ENCODE measurements at regions not wholly inside any gene's neighbourhood (a gene's known extent, or its start where the extent isn't known, plus 50 kb on each side); places are given as distances from the start of the nearest gene placed in this dataset.
"Not testable (repeated sequence)": the region's sequence is repeated elsewhere in the genome, so short reads cannot be mapped to it uniquely, and the experiment has no call there.

DNA sequence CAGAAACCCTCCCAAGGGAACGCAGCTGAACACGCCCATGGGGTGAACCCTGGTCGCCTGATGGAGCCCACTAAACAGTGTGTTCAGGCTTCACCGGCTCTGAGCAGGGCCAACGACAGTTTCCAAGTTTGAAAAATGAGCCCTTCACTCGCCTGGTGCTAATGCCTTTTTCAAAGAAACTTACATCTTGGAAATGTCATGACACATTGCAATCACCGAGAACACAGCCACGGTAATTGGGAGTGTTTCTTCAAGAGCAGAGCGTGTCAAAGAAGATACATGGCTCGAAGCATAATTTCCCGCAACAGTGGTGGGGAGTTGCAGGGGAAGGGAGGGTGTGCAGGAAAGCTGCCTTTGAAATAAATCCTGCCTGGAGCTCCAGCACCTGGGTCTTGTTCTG is 463.2 kb downstream of the TMEM114 start:
- Mint-ChIP-seq H3K9me3 (ENCODE audit: unreplicated experiment) (peaks cover 6% of the 10 kb centered on the region), H3K4me1 (ENCODE audit: low read depth, unreplicated experiment) (no peaks in the 10 kb centered on the region), H3K36me3 (ENCODE audit: unreplicated experiment) (no peaks in the 10 kb centered on the region), H3K27me3 (ENCODE audit: unreplicated experiment) (no peaks in the 10 kb centered on the region), H3K4me3 (ENCODE audit: unreplicated experiment) (no peak overlapping the region), H3K27ac (ENCODE audit: unreplicated experiment) (no peak overlapping the region)
- DNase-seq, result no peak
- TF ChIP-seq CTCF (IDR thresholded peaks at IDR 0.05; ENCODE audit: partially characterized antibody, unreplicated experiment), result no peak

DNA sequence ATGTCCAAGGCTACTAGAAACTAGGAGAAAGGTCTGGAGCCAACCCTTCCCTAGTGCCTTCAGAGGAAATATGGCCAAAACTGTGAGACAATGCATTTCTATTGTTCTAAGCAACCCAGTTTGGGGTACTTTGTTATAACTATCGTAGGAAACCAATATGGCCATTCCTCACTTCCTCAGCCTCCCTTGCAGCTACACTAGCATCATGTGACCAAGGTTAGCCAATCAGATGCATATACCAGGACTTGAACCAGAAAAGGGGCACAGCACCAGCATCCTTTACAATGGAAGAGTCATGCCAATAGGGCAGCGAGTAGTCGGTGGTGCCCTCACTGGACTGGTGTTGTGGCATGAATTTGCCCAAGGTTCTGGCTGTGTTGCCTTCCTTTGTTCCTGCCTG is 464.0 kb downstream of the TMEM114 start:
- H3K4me1 Mint-ChIP-seq (ENCODE audit: low read depth, unreplicated experiment), result no peaks in the 10 kb centered on the region
- H3K9me3 Mint-ChIP-seq (ENCODE audit: unreplicated experiment), result peaks cover 8% of the 10 kb centered on the region
- H3K27ac Mint-ChIP-seq (ENCODE audit: unreplicated experiment), result no peak overlapping the region
- H3K4me3 Mint-ChIP-seq (ENCODE audit: unreplicated experiment), result no peak overlapping the region
- DNase-seq, result no peak
- no peaks in the 10 kb centered on the region for H3K36me3 Mint-ChIP-seq (ENCODE audit: unreplicated experiment)
- H3K27me3 Mint-ChIP-seq (ENCODE audit: unreplicated experiment), result no peaks in the 10 kb centered on the region
- no peak for TF ChIP-seq CTCF (IDR thresholded peaks at IDR 0.05; ENCODE audit: partially characterized antibody, unreplicated experiment)

DNA sequence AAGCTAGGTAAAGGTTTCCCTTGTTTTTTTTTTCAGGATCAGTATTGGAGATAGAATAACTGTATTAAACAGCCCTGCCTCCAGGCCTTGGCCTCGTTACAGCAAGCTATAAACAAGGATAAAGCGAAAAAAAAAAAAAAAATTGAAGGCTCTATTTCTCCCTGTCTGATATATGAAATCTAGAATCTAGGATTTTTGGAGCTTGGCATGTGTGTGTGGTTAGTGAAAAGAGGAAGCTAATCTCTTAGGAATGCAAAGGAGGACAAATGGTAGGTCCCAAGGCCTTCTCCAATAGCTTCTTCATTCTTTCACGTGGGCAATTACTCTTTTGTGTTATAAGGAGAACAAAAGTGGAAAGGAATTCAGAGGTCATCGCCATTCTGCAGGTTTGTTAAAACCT is 470.3 kb downstream of the TMEM114 start:
- Mint-ChIP-seq H3K4me3 (ENCODE audit: unreplicated experiment) (no peak overlapping the region), H3K36me3 (ENCODE audit: unreplicated experiment) (peaks cover 5% of the 10 kb centered on the region), H3K27me3 (ENCODE audit: unreplicated experiment) (peaks cover 3% of the 10 kb centered on the region), H3K9me3 (ENCODE audit: unreplicated experiment) (peaks cover 14% of the 10 kb centered on the region), H3K4me1 (ENCODE audit: low read depth, unreplicated experiment) (peaks cover 3% of the 10 kb centered on the region), H3K27ac (ENCODE audit: unreplicated experiment) (no peak overlapping the region)
- no peak for TF ChIP-seq CTCF (IDR thresholded peaks at IDR 0.05; ENCODE audit: partially characterized antibody, unreplicated experiment)
- DNase-seq, result no peak

- TF ChIP-seq CTCF (IDR thresholded peaks at IDR 0.05; ENCODE audit: partially characterized antibody, unreplicated experiment), result no peak
- Mint-ChIP-seq H3K36me3 (ENCODE audit: unreplicated experiment) (peaks cover 19% of the 10 kb centered on the region), H3K4me1 (ENCODE audit: low read depth, unreplicated experiment) (peaks cover 3% of the 10 kb centered on the region), H3K9me3 (ENCODE audit: unreplicated experiment) (peaks cover 18% of the 10 kb centered on the region), H3K27me3 (ENCODE audit: unreplicated experiment) (peaks cover 3% of the 10 kb centered on the region), H3K4me3 (ENCODE audit: unreplicated experiment) (no peak overlapping the region), H3K27ac (ENCODE audit: unreplicated experiment) (peak overlapping the region; percentile 70)
- DNase-seq, result no peak
Observed at GRCh38 chr16:8115814-8116213, 474.5 kb downstream of the TMEM114 start.

- H3K27me3 Mint-ChIP-seq (ENCODE audit: unreplicated experiment); H3K4me1 Mint-ChIP-seq (ENCODE audit: low read depth, unreplicated experiment); H3K27ac Mint-ChIP-seq (ENCODE audit: unreplicated experiment); H3K4me3 Mint-ChIP-seq (ENCODE audit: unreplicated experiment): not testable (repeated sequence)
- peaks cover 19% of the 10 kb centered on the region for H3K36me3 Mint-ChIP-seq (ENCODE audit: unreplicated experiment)
- peaks cover 18% of the 10 kb centered on the region for H3K9me3 Mint-ChIP-seq (ENCODE audit: unreplicated experiment)
- peak; percentile 14 for DNase-seq
Observed at GRCh38 chr16:8114941-8115340, 475.4 kb downstream of the TMEM114 start.

DNA sequence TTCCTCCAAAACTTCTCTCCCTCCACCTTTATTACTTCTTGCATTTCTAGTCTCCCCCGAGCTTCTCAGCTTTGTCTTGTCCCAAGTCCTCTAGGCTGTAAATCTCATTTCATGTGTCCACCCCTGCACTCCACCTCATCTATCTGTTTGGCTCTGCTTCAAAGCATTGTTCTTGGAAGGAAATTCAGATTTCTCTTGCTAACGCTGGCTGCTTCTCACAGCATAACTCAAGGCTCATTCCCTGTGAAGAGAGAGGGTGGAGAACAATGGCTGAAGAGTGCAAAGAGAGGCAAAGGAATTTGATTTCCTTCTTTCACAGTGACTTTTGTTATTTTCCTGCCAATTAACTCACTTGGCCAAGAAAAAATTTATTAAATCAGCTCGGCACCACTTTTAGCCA is 476.5 kb downstream of the TMEM114 start:
- Mint-ChIP-seq H3K36me3 (ENCODE audit: unreplicated experiment) (peaks cover 19% of the 10 kb centered on the region), H3K4me1 (ENCODE audit: low read depth, unreplicated experiment) (peaks cover 3% of the 10 kb centered on the region), H3K27ac (ENCODE audit: unreplicated experiment) (peak overlapping the region; percentile 60), H3K4me3 (ENCODE audit: unreplicated experiment) (no peak overlapping the region), H3K9me3 (ENCODE audit: unreplicated experiment) (peaks cover 16% of the 10 kb centered on the region), H3K27me3 (ENCODE audit: unreplicated experiment) (peaks cover 7% of the 10 kb centered on the region)
- DNase-seq, result no peak
- no peak for TF ChIP-seq CTCF (IDR thresholded peaks at IDR 0.05; ENCODE audit: partially characterized antibody, unreplicated experiment)

All from glutamatergic neuron (in vitro differentiated cells).